GM20000 (cell line): ENCODE measurements at regions not wholly inside any gene's neighbourhood (a gene's known extent, or its start where the extent isn't known, plus 50 kb on each side); places are given as distances from the start of the nearest gene placed in this dataset.

Experiments used
- DNase-seq: peaks from one replicate; pipeline ENCODE4 v3.0.0; 2012; ENCODE audit warnings: low spot score
- TF ChIP-seq, protein P1 (sequence below): IDR thresholded peaks from 2 replicates; pipeline ENCODE4 v1.5.1; 2012; ENCODE audit warnings: mild to moderate bottlenecking, control low read depth; ENCODE audit errors: extremely low read depth, missing control alignments

DNA sequence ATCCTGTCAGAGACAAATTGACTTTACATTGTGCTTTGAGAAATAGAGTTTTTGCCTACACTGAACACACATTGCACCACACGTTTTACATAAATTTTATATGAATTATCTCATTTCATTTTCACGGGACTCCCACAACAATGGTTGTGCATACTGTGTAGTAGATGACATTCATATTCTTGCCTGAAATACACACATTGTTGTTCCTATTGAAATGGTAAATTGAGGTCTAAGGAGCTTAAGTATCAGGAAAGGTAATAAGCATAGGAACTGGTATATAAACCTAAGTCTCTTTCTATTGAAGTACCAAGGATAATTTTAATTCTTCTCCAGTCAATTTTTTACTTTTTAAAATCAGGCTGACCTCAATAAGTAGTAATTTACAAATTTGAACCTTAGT lies 473.7 kb upstream of the DEPDC1 start:
- DNase-seq: no peak
- TF ChIP-seq, protein P1, sequence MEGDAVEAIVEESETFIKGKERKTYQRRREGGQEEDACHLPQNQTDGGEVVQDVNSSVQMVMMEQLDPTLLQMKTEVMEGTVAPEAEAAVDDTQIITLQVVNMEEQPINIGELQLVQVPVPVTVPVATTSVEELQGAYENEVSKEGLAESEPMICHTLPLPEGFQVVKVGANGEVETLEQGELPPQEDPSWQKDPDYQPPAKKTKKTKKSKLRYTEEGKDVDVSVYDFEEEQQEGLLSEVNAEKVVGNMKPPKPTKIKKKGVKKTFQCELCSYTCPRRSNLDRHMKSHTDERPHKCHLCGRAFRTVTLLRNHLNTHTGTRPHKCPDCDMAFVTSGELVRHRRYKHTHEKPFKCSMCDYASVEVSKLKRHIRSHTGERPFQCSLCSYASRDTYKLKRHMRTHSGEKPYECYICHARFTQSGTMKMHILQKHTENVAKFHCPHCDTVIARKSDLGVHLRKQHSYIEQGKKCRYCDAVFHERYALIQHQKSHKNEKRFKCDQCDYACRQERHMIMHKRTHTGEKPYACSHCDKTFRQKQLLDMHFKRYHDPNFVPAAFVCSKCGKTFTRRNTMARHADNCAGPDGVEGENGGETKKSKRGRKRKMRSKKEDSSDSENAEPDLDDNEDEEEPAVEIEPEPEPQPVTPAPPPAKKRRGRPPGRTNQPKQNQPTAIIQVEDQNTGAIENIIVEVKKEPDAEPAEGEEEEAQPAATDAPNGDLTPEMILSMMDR: no peak

DNA sequence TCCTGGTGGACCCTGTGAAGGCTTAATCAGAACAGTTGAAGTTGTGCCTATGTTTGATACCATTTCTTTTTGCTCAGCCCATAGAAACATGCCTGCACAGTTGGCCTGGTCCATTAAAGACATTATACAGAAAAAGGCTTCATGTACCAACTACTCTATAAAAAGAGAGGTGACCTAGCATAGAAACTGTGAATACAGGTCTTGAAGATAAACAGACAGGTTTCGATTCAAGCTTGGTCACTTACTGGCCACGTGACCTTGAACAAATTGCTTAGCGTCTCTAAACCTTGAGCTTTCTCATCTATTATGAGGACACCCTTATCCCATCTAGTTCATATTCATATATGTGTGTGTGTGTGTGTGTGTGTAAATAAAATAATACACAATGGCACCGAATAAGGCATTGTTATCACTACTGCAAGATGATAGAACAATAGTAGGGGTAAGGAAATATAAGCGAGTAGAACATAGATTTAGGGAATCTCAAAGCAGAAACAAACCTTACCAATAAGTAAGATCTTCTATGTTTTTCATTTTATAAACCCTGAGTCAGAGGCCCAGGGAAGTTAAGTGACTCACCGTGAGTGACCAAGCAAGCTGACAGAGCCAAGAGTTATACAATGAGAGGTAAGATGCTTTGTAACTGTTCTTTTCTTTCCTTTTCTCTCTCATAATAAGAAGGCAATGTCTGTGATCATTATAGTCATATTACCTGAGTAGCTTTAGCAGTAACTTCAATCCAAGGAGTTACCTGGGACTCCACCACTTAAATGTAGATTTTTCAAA lies 476.8 kb upstream of the DEPDC1 start:
- TF ChIP-seq, protein P1: no peak
- DNase-seq: no peak

DNA sequence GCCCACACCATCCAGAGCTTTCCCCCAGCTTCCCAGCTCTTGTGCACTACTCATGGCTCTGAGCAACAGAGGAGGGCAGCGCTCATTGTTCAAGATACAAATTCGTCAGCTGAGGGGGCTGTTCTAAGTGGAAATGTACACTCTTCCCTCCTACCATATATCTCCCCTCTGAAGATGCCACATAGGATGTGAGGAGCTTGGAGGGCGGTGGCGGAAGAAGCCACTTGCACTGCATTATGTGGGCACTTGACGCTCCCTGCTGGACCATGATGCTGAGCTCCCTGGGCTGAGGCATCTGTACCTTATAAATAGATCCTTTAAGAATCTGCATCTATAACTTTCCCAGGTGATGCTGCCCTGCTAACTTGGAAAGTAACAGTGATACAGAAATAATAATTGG lies 477.6 kb upstream of the DEPDC1 start:
- DNase-seq: no peak
- TF ChIP-seq, protein P1: no peak

DNA sequence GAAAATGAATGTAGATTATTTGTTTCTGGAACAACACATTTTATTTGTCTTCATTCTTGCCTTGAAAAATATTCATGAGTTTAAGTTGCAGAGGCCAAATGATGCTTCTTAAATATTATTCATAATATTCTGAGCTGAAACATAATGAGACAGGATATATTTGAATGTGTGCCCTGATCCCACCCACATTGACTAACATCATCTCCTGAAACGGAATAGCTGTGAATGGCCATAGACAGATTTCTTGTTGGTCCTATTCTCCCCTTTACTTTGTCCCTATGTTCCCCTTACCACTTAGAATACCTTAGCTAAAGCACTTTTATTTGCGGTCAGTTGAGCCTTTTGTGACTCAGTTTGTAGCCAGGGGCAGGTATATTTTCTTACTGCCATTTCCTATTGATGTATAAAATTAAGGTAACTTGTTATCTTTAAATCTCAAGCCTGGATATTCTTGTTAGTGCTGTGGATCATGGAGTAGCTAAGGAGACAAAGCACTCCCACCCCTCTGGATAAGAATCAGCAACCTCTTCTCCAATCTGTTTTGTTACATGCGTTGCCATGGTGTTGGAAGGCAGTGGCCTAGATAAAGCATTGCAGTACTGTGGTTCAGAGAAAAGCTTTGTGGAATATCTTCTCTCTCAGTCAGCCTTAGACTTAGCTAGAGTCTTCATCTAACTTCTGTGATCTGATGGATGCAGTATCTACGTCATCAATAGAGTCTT lies 478.5 kb upstream of the DEPDC1 start:
- no peak for DNase-seq
- TF ChIP-seq, protein P1: no peak

DNA sequence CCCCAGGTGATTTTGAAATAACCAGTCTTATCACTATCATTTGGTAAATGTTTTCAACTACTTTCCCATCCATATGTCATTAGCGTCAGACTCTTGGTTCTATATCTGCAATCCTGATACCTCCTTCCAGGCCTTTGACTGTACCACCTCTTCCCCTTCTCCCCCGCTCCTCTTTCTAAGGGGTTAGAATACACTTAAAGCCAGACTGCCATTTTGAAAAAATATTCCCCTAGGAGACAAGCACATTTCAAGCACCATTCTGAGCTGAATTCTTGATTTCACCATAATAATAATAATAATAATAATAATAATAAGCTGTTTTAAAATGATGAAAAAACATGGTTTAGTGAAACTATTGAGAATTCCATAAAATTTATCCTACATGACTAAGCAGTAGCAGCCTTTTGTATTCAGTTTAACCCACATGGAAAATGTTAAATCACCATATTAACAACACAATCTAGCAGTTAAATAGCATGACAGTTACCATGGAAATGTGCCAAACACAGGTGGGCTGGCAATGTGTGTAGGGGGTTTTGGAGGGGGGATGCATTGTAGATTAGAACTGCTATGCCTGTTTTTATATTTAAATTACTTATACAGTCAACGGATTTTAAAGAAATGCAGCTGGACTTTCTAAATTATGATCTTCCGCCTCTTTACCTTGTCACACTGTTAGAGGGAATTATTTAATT lies 480.2 kb upstream of the DEPDC1 start:
- no peak for DNase-seq
- TF ChIP-seq, protein P1: no peak

DNA sequence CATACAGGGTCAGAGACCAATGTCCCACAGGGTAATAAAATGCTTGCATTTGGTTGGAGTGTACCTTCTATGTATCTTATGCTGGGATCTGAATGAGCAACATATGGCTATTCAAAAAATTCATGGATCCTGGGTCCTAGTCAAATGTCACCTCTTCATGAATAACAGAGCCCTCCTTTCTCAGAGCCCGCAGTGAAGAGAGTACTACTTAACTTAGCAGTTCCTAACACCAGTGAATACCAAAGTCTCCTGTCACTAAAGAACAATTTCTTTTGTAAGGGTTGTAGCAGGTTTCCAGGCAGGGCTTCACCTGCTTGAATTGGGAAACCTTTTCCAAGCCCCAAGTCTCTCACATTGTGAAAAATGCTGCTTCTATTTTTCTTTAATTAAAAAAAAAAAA lies 483.0 kb upstream of the DEPDC1 start:
- TF ChIP-seq, protein P1: no peak
- no peak for DNase-seq

DNA sequence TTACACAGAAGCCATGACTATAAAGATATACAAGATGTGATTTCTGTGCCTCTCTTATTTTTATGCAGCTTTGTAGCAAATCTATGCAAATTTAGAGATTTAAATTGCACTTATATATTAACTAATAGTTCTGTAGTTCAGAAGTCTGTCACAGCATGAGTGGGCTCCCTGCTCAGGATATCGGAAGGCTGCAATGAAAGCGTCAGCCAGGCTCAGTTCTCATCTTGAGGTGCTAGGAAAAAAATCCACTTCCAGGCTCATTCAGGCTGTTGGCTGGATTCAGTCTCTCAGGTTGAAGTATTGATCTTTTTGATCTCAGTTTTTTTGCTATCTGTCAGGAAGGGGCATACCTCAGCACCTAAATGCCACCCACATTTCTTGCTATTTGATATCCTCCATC lies 487.4 kb upstream of the DEPDC1 start:
- DNase-seq: no peak
- TF ChIP-seq, protein P1: no peak
